H9 (cell line): ENCODE measurements at regions not wholly inside any gene's neighbourhood (a gene's known extent, or its start where the extent isn't known, plus 50 kb on each side); places are given as distances from the start of the nearest gene placed in this dataset.

Experiments
- DNase-seq: peaks from one replicate; pipeline ENCODE4 v3.0.0-alpha.2; 2017
- H2AFZ ChIP-seq: one replicate; pipeline ENCODE4 v1.6.1; 2013; ENCODE audit warnings: mild to moderate bottlenecking, low read length, control low read depth, moderate library complexity
- H2AK5ac ChIP-seq: 2 replicates; pipeline ENCODE4 v1.6.1; 2013; ENCODE audit warnings: low read length, control low read depth, mixed read lengths; ENCODE audit not compliant: insufficient read length
- H2BK120ac ChIP-seq: one replicate; pipeline ENCODE4 v1.6.1; 2013; ENCODE audit warnings: low read depth, mild to moderate bottlenecking, low read length, control low read depth, inconsistent platforms; ENCODE audit not compliant: poor library complexity, severe bottlenecking
- H2BK12ac ChIP-seq: 2 replicates; pipeline ENCODE4 v1.6.1; 2013; ENCODE audit warnings: low read length, control low read depth, mixed read lengths, low read depth; ENCODE audit not compliant: insufficient read length
- H2BK15ac ChIP-seq: 2 replicates; pipeline ENCODE4 v1.6.1; 2013; ENCODE audit warnings: low read depth, low read length, control low read depth
- H2BK20ac ChIP-seq: one replicate; pipeline ENCODE4 v1.6.1; 2013; ENCODE audit warnings: low read depth, mild to moderate bottlenecking, low read length, control low read depth, inconsistent platforms; ENCODE audit not compliant: poor library complexity, severe bottlenecking
- H2BK5ac ChIP-seq: 2 replicates; pipeline ENCODE4 v1.6.1; 2013; ENCODE audit warnings: low read length, control low read depth, mixed read lengths; ENCODE audit not compliant: insufficient read length
- H3K14ac ChIP-seq: 2 replicates; pipeline ENCODE4 v1.6.1; 2013; ENCODE audit warnings: low read length, control low read depth; ENCODE audit not compliant: insufficient read depth
- H3K18ac ChIP-seq: 2 replicates; pipeline ENCODE4 v1.6.1; 2013; ENCODE audit warnings: low read depth, mild to moderate bottlenecking, mixed read lengths, low read length, control low read depth; ENCODE audit not compliant: insufficient read length
- H3K23ac ChIP-seq: 2 replicates; pipeline ENCODE4 v1.6.1; 2013; ENCODE audit warnings: low read length, control low read depth, mixed read lengths, low read depth; ENCODE audit not compliant: insufficient read length
- H3K23me2 ChIP-seq: 2 replicates; pipeline ENCODE4 v1.6.1; 2013; ENCODE audit warnings: low read depth, mild to moderate bottlenecking, mixed read lengths, low read length, control low read depth; ENCODE audit not compliant: insufficient read length, poor library complexity, severe bottlenecking
- H3K27ac ChIP-seq: 2 replicates; pipeline ENCODE4 v1.5.1; 2013; ENCODE audit warnings: low read length, control low read depth, mixed read lengths, low read depth; ENCODE audit not compliant: insufficient read length
- H3K27me3 ChIP-seq: 2 replicates; pipeline ENCODE4 v1.6.1; 2013; ENCODE audit warnings: low read length, control low read depth, inconsistent platforms; ENCODE audit not compliant: insufficient read depth
- H3K4ac ChIP-seq: 2 replicates; pipeline ENCODE4 v1.6.1; 2013; ENCODE audit warnings: low read depth, mild to moderate bottlenecking, control low read depth, inconsistent platforms, low read length, moderate library complexity
- H3K4me1 ChIP-seq: 2 replicates; pipeline ENCODE4 v1.6.1; 2013; ENCODE audit warnings: low read length, control low read depth, inconsistent platforms; ENCODE audit not compliant: insufficient read depth
- H3K4me2 ChIP-seq: 2 replicates; pipeline ENCODE4 v1.6.1; 2013; ENCODE audit warnings: low read length, control low read depth, mixed read lengths; ENCODE audit not compliant: insufficient read length, insufficient read depth
- H3K56ac ChIP-seq: 2 replicates; pipeline ENCODE4 v1.6.1; 2013; ENCODE audit warnings: low read depth, mild to moderate bottlenecking, mixed read lengths, low read length, control low read depth; ENCODE audit not compliant: insufficient read length
- H3K79me1 ChIP-seq: 2 replicates; pipeline ENCODE4 v1.6.1; 2013; ENCODE audit warnings: low read depth, mild to moderate bottlenecking, moderate library complexity, low read length, control low read depth, inconsistent platforms; ENCODE audit not compliant: insufficient read depth, poor library complexity, severe bottlenecking
- H3K79me2 ChIP-seq: 2 replicates; pipeline ENCODE4 v1.6.1; 2013; ENCODE audit warnings: low read length, control low read depth, inconsistent platforms; ENCODE audit not compliant: insufficient read depth
- H3K9ac ChIP-seq: 2 replicates; pipeline ENCODE4 v1.6.1; 2013; ENCODE audit warnings: low read length, control low read depth, mixed read lengths; ENCODE audit not compliant: insufficient read length; ENCODE audit errors: extremely low read depth
- H3K9me3 ChIP-seq: one replicate; pipeline ENCODE4 v1.6.1; 2013; ENCODE audit warnings: low read depth, low read length, inconsistent platforms; ENCODE audit not compliant: control insufficient read depth
- H3T11ph ChIP-seq: one replicate; pipeline ENCODE4 v1.6.1; 2013; ENCODE audit warnings: mild to moderate bottlenecking, low read length, control low read depth, inconsistent platforms
- H4K20me1 ChIP-seq: one replicate; pipeline ENCODE4 v1.6.1; 2013; ENCODE audit not compliant: control insufficient read depth, insufficient read length, insufficient read depth
- H4K5ac ChIP-seq: 2 replicates; pipeline ENCODE4 v1.6.1; 2013; ENCODE audit warnings: low read depth, mild to moderate bottlenecking, mixed read lengths, low read length, control low read depth; ENCODE audit not compliant: insufficient read length
- H4K8ac ChIP-seq: replicated peaks from 2 replicates; pipeline ENCODE4 v1.6.1; 2013; ENCODE audit warnings: low read length, control low read depth, mixed read lengths, low read depth; ENCODE audit not compliant: insufficient read length
- H4K91ac ChIP-seq: 2 replicates; pipeline ENCODE4 v1.6.1; 2013; ENCODE audit warnings: low read depth, mild to moderate bottlenecking, moderate library complexity, mixed read lengths, low read length, control low read depth; ENCODE audit not compliant: insufficient read length
- H3K27ac Mint-ChIP-seq, 3 experiments: 2 replicates in 2 of 3; 3 replicates in 1 of 3; pipeline ENCODE4 v1.8.0; 2020 to 2021; ENCODE audit warnings: mixed read lengths in 3 of 3, mild to moderate bottlenecking in 1 of 3, moderate library complexity in 1 of 3
- H3K27me3 Mint-ChIP-seq: 2 replicates; pipeline ENCODE4 v1.8.0; 2021; ENCODE audit warnings: low read depth, mild to moderate bottlenecking, moderate library complexity, mixed read lengths
- H3K36me3 Mint-ChIP-seq, 3 experiments: 2 replicates in 2 of 3; 3 replicates in 1 of 3; pipeline ENCODE4 v1.8.0; 2020 to 2021; ENCODE audit warnings: low read depth in 3 of 3, mixed read lengths in 3 of 3; ENCODE audit not compliant: insufficient read depth in 1 of 3
- H3K4me1 Mint-ChIP-seq, 2 experiments: 2 replicates each; pipeline ENCODE4 v1.8.0; 2020; ENCODE audit warnings: mixed read lengths in 2 of 2
- H3K4me3 Mint-ChIP-seq, 2 experiments: 2 replicates in 1 of 2; 3 replicates in 1 of 2; pipeline ENCODE4 v1.8.0; 2020 to 2021; ENCODE audit warnings: mild to moderate bottlenecking in 2 of 2, mixed read lengths in 2 of 2, moderate library complexity in 1 of 2
- H3K9me3 Mint-ChIP-seq, 2 experiments: 2 replicates in 1 of 2; 3 replicates in 1 of 2; pipeline ENCODE4 v1.8.0; 2020; ENCODE audit warnings: mild to moderate bottlenecking in 2 of 2, mixed read lengths in 2 of 2, moderate library complexity in 1 of 2
- WGBS: extraction: QIAGEN DNeasy Blood & Tissue Kit; methylation state at CpG from one replicate; pipeline ENCODE4 v1.1.7; 2013; ENCODE audit warnings: missing lambda C conversion rate, low lambda C conversion rate, mixed read lengths; ENCODE audit not compliant: insufficient read length; ENCODE audit errors: extremely low coverage; 5-methylcytosine and 5-hydroxymethylcytosine counted together
- TF ChIP-seq, protein P1 (sequence below): fragments of 200-600 bp; sonication (generic); conservative IDR thresholded peaks from 3 replicates; pipeline ENCODE4 v1.8.0; 2021; ENCODE audit warnings: antibody characterized with exemption, mild to moderate bottlenecking

DNA sequence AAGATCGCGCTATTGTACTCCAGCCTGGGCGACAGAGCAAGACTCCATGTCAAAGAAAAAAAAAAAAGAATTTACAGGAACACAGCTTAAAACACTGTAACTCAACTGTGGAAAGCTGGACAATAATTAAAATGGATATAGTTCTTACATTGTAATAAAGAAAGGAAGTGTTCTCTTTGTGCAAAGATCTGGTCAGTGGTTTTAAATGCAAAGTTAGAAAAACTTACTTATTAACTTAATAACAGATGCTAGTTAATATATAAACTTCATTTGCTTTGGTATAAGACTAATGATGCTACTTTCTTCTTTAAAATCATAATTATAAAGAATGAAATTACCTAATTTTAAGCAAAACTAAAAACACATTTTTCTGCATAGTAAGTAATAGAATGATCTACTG lies 2024.1 kb upstream of the TENM3 start:
- WGBS, result no CpG with 5 or more reads among the region's 3 CpGs
- Histone ChIP-seq H3K18ac (no peak overlapping the region), H3K14ac (no peak overlapping the region), H2BK120ac (no peak overlapping the region), H3K23me2 (no peaks in the 10 kb centered on the region), H3T11ph (no peak overlapping the region), H3K9ac (no peak overlapping the region), H3K79me2 (no peaks in the 10 kb centered on the region), H3K4ac (no peak overlapping the region), H3K23ac (no peak overlapping the region), H2BK20ac (no peak overlapping the region), H2AFZ (no peak overlapping the region), H2AK5ac (no peak overlapping the region), H3K27ac (no peak overlapping the region), H3K79me1 (no peaks in the 10 kb centered on the region), H3K9me3 (no peaks in the 10 kb centered on the region), H4K20me1 (no peaks in the 10 kb centered on the region), H3K4me1 (no peaks in the 10 kb centered on the region), H3K56ac (no peak overlapping the region), H3K4me2 (no peak overlapping the region), H2BK12ac (no peak overlapping the region), H4K5ac (no peak overlapping the region), H4K91ac (no peak overlapping the region), H2BK15ac (no peak overlapping the region), H2BK5ac (no peak overlapping the region), H3K27me3 (no peaks in the 10 kb centered on the region), H4K8ac (no peak overlapping the region)
- no peaks in the 10 kb centered on the region for H3K4me1 Mint-ChIP-seq
- H3K27me3 Mint-ChIP-seq, result no peaks in the 10 kb centered on the region
- TF ChIP-seq, protein P1, sequence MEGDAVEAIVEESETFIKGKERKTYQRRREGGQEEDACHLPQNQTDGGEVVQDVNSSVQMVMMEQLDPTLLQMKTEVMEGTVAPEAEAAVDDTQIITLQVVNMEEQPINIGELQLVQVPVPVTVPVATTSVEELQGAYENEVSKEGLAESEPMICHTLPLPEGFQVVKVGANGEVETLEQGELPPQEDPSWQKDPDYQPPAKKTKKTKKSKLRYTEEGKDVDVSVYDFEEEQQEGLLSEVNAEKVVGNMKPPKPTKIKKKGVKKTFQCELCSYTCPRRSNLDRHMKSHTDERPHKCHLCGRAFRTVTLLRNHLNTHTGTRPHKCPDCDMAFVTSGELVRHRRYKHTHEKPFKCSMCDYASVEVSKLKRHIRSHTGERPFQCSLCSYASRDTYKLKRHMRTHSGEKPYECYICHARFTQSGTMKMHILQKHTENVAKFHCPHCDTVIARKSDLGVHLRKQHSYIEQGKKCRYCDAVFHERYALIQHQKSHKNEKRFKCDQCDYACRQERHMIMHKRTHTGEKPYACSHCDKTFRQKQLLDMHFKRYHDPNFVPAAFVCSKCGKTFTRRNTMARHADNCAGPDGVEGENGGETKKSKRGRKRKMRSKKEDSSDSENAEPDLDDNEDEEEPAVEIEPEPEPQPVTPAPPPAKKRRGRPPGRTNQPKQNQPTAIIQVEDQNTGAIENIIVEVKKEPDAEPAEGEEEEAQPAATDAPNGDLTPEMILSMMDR, result no peak
- H3K9me3 Mint-ChIP-seq, result peaks cover 10 to 13% of the 10 kb centered on the region in 2 experiments; a peak in 4 of 5 replicates
- no peak overlapping the region for H3K27ac Mint-ChIP-seq
- H3K36me3 Mint-ChIP-seq, result peaks cover 0 to 11% (median 3%) of the 10 kb centered on the region in 3 experiments; a peak in 3 of 7 replicates
- no peak for DNase-seq
- H3K4me3 Mint-ChIP-seq, result no peak overlapping the region
